NCI-H526 treated with DMSO at 0.1 percent for 48 hours (cell line): ENCODE measurements at regions not wholly inside any gene's neighbourhood (a gene's known extent, or its start where the extent isn't known, plus 50 kb on each side); places are given as distances from the start of the nearest gene placed in this dataset.

ENCODE experiments used
- DNase-seq: peaks from one replicate; lab custom pipeline; 2025; lab: John Stamatoyannopoulos, UW

GRCh38 chr20:39105551-39105950, 143.4 kb downstream of the DHX35 start:
- DNase-seq: no peak

GRCh38 chr20:39103732-39104131, 141.6 kb downstream of the DHX35 start:
- no peak for DNase-seq

- DNase-seq: no peak
Measured at GRCh38 chr20:39103305-39103704, 141.2 kb downstream of the DHX35 start.

- DNase-seq: no peak
Measured at GRCh38 chr20:39101895-39102294, 139.8 kb downstream of the DHX35 start.

- no peak for DNase-seq
Measured at GRCh38 chr20:39100691-39101090, 138.5 kb downstream of the DHX35 start.

GRCh38 chr20:39097889-39098288, 135.7 kb downstream of the DHX35 start:
- no peak for DNase-seq

- no peak for DNase-seq
Measured at GRCh38 chr20:39095870-39096269, 133.7 kb downstream of the DHX35 start.

GRCh38 chr20:39094391-39094790, 132.2 kb downstream of the DHX35 start:
- no peak for DNase-seq

GRCh38 chr20:39092733-39093410, 130.7 kb downstream of the DHX35 start:
- DNase-seq: no peak

GRCh38 chr20:39090906-39091305, 128.8 kb downstream of the DHX35 start:
- DNase-seq: no peak

GRCh38 chr20:39089797-39090196, 127.7 kb downstream of the DHX35 start:
- no peak for DNase-seq
